C4-2B (cell line): ENCODE measurements at regions not wholly inside any gene's neighbourhood (a gene's known extent, or its start where the extent isn't known, plus 50 kb on each side); places are given as distances from the start of the nearest gene placed in this dataset.

ENCODE experiments used
- H3K27ac ChIP-seq: fragments of 450-650 bp; 2 replicates; pipeline ENCODE4 v1.5.1; 2017
- ZFX ChIP-seq: fragments of 450-650 bp; IDR thresholded peaks from 2 replicates; pipeline ENCODE4 v1.6.1; 2017
- TF ChIP-seq, protein P1 (sequence below): fragments of 450-650 bp; conservative IDR thresholded peaks from 2 replicates; pipeline ENCODE4 v1.5.1; 2017; ENCODE audit warnings: mild to moderate bottlenecking

DNA sequence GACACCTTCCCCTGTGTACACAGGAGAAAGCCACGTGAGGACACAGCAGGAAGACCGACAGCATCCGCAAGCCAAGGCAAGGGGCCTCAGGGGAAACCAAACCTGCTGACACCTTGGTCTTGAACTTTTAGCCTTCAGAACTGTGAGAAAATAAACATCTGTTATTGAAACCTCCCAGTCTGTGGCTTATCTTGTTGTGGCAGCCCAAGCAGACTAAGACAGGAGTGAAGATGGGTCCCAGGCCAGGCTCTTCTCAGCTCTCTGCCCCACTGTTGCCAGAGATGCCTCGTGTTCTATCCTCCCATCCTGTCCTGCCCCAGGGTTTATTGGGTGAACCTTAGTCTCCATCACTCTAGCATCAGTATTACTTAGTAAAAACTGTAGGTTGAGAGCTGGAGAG is 236.3 kb downstream of the MATN1 start:
- no peak for TF ChIP-seq ZFX
- TF ChIP-seq, protein P1, sequence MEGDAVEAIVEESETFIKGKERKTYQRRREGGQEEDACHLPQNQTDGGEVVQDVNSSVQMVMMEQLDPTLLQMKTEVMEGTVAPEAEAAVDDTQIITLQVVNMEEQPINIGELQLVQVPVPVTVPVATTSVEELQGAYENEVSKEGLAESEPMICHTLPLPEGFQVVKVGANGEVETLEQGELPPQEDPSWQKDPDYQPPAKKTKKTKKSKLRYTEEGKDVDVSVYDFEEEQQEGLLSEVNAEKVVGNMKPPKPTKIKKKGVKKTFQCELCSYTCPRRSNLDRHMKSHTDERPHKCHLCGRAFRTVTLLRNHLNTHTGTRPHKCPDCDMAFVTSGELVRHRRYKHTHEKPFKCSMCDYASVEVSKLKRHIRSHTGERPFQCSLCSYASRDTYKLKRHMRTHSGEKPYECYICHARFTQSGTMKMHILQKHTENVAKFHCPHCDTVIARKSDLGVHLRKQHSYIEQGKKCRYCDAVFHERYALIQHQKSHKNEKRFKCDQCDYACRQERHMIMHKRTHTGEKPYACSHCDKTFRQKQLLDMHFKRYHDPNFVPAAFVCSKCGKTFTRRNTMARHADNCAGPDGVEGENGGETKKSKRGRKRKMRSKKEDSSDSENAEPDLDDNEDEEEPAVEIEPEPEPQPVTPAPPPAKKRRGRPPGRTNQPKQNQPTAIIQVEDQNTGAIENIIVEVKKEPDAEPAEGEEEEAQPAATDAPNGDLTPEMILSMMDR, result no peak
- H3K27ac ChIP-seq, result no peak overlapping the region

GRCh38 chr1:30485072-30485471 is 238.3 kb downstream of the MATN1 start:
- H3K27ac ChIP-seq, result no peak overlapping the region
- TF ChIP-seq ZFX, result no peak

DNA sequence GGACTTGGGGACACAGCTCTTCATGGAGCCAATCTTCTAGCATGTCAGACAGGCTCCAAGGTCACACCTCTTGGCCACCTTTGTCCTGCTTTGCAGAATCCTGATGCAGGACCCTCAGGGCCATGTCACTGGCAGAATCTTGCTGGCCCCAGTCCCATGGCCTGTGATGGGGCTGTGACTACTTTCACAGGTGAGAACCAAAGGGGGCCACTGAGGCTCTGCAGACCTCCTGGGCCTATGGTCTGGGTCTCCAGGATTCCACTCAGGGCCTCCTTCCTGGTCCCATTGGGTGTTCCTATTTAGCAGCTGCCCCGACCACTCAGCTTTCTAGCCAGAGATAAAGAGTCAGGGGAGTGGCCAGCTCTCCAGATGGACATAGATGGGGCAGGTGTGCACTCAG is 238.7 kb downstream of the MATN1 start:
- no peak overlapping the region for H3K27ac ChIP-seq
- no peak for TF ChIP-seq ZFX
- TF ChIP-seq, protein P1, result no peak

DNA sequence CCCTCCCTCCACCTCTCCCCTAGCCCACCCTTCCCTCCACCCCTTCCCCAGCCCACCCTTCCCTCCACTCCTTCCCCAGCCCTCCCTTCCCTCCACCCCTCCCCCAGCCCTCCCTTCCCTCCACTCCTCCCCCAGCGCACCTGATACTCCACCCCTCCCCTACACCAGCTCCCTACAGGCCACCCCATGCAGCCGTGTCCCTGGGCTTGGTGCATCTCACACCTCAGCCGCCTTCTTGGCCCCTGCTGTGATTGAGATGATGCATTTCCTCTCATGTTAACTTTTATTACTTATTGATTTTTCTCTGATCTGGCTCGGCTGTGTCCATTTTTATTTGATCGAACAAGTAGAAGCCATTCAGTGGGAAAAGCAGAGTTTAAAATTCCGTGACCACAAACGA is 243.8 kb downstream of the MATN1 start:
- H3K27ac ChIP-seq, result no peak overlapping the region
- no peak for TF ChIP-seq ZFX
- TF ChIP-seq, protein P1, result no peak

GRCh38 chr1:30478799-30479563 is 244.4 kb downstream of the MATN1 start:
- TF ChIP-seq, protein P1, result no peak
- no peak overlapping the region for H3K27ac ChIP-seq

DNA sequence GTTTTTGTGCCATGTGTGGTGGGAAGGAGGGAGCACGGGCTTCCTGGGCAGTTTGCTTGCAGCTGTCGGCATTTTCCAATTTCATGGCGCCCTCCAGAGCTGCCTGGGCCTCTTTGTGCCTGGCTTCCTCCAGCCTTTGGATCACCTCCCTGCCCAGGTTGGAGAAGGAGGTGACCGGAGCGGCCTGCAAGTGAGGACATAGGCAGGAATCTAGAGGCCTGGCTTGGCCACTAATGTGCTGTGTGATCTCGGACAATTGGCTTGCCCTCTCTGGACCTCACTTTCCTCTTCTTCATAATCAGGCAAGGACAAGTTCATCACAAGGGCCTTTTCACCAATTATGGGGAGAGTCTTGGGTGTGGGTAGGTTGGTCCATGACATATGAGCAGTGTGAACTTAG is 245.1 kb downstream of the MATN1 start:
- TF ChIP-seq, protein P1, result no peak
- TF ChIP-seq ZFX, result no peak
- no peak overlapping the region for H3K27ac ChIP-seq

DNA sequence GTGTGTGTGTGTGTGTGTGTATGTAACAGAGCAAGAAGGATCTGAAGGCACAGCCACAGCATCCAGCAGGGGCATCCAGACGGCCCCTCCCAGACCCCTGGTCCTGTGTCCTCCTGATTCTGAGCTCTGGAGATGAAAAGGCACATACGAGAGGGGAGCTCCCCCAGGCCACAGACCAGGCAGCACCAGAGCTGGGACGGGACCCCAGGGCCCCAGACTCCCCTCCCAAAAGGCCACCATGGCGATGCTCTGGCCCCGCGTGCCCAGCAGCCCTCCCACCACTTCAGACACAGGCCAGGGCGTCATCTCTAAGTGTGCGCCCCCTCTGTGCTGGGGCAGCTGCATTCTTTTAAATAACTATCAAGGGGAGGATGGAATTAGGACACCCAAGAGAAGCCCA is 245.8 kb downstream of the MATN1 start:
- TF ChIP-seq, protein P1, result no peak
- TF ChIP-seq ZFX, result no peak
- H3K27ac ChIP-seq, result no peak overlapping the region

DNA sequence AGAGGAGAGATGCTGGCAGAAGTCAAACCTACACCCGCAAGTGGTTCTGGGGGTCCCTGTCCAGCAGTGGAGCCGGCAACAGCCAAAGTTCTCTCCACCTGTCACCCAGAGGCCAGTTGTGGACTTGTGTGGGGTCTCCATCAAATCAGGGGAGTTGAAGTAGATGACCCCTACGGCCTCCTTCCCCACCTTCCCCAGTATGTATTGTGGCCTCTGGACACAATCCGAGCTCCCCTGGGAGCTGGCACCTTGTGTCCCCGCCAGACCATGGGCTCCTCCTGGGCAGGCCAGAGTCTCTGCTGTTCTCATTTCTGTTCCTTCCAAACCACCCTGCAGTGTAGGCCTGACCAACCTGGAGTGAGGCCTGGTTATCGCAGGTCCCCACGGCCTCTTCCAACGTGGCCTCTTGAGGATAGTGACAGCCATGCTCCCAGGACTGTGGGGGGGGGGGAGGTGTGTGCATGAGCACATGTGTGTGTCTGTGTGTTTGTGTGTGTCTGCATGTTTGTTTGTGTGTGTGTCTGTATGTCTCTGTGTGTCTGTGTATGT is 246.4 kb downstream of the MATN1 start:
- H3K27ac ChIP-seq, result no peak overlapping the region
- TF ChIP-seq, protein P1, result no peak
- TF ChIP-seq ZFX, result no peak
